HG03025 (cell line): ENCODE measurements at regions not wholly inside any gene's neighbourhood (a gene's known extent, or its start where the extent isn't known, plus 50 kb on each side); places are given as distances from the start of the nearest gene placed in this dataset.
"Not testable (repeated sequence)": the region's sequence is repeated elsewhere in the genome, so short reads cannot be mapped to it uniquely, and the experiment has no call there.

ENCODE experiments used
- ATAC-seq: cut with Tn5 transposase; IDR thresholded peaks from one replicate; pipeline ENCODE4 v1.9.1; 2021; ENCODE audit warnings: mild to moderate bottlenecking, moderate library complexity; ENCODE audit not compliant: unreplicated experiment, low FRiP score

GRCh38 chr10:84696610-84697009 lies 368.2 kb downstream of the CCSER2 start:
- no peak for ATAC-seq

GRCh38 chr10:84698989-84699388 lies 370.6 kb downstream of the CCSER2 start:
- ATAC-seq = no peak

- no peak for ATAC-seq
These were observed 372.4 kb downstream of the CCSER2 start for GRCh38 chr10:84700668-84701369.

GRCh38 chr10:84701370-84701720 lies 373.0 kb downstream of the CCSER2 start:
- no peak for ATAC-seq

- no peak for ATAC-seq
These were observed 375.7 kb downstream of the CCSER2 start for GRCh38 chr10:84704101-84704500.

GRCh38 chr10:84706431-84706830 lies 378.0 kb downstream of the CCSER2 start:
- no peak for ATAC-seq

- no peak for ATAC-seq
These were observed 378.5 kb downstream of the CCSER2 start for GRCh38 chr10:84706875-84707274.

- ATAC-seq = peak; percentile 49
These were observed 387.5 kb downstream of the CCSER2 start for GRCh38 chr10:84715911-84716310.

- ATAC-seq = no peak
These were observed 390.7 kb downstream of the CCSER2 start for GRCh38 chr10:84718877-84719616.

- no peak for ATAC-seq
These were observed 391.3 kb downstream of the CCSER2 start for GRCh38 chr10:84719687-84720086.

GRCh38 chr10:84727398-84727797 lies 399.0 kb downstream of the CCSER2 start:
- no peak for ATAC-seq

- ATAC-seq = not testable (repeated sequence)
These were observed 410.7 kb downstream of the CCSER2 start for GRCh38 chr10:84739126-84739525.

- ATAC-seq = no peak
These were observed 411.3 kb downstream of the CCSER2 start for GRCh38 chr10:84739641-84740040.

GRCh38 chr10:84743483-84743882 lies 415.1 kb downstream of the CCSER2 start:
- ATAC-seq = no peak

GRCh38 chr10:84755311-84755710 lies 426.9 kb downstream of the CCSER2 start:
- ATAC-seq = no peak

- not testable (repeated sequence) for ATAC-seq
These were observed 428.3 kb downstream of the CCSER2 start for GRCh38 chr10:84756653-84757052.

- ATAC-seq = not testable (repeated sequence)
These were observed 433.7 kb downstream of the CCSER2 start for GRCh38 chr10:84761994-84762614.

GRCh38 chr10:84762754-84763394 lies 434.5 kb downstream of the CCSER2 start:
- no peak for ATAC-seq

GRCh38 chr10:84763965-84764364 lies 435.6 kb downstream of the CCSER2 start:
- ATAC-seq = no peak

GRCh38 chr10:84765086-84765485 lies 436.7 kb downstream of the CCSER2 start:
- no peak for ATAC-seq

GRCh38 chr10:84765656-84766055 lies 437.3 kb downstream of the CCSER2 start:
- no peak for ATAC-seq
